Endothelial cell of umbilical vein (primary cell): ENCODE measurements at regions not wholly inside any gene's neighbourhood (a gene's known extent, or its start where the extent isn't known, plus 50 kb on each side); places are given as distances from the start of the nearest gene placed in this dataset.

Experiments used
- BruUV-seq: library from RNA; stranded (reverse); fragments of 400-500 nt; replicated peaks from 2 replicates; lab custom pipeline; 2021; lab: Mats Ljungman, UMichigan
- CTCF ChIA-PET: fragments of 300-600, 350-600 bp; sonication (Branson Sonifier 250); formaldehyde crosslinking; loops from one replicate; lab custom pipeline; 2021; ENCODE audit warnings: antibody characterized with exemption, inconsistent platforms; lab: Charles Lee
- POLR2A ChIA-PET: fragments of 300-600, 350-600 bp; sonication (Branson Sonifier 250); formaldehyde crosslinking; loops from one replicate; lab custom pipeline; 2021; ENCODE audit warnings: antibody characterized with exemption, inconsistent platforms; lab: Charles Lee
- DNase-seq: peaks from one replicate; pipeline ENCODE4 v3.0.0-alpha.2; 2011; ENCODE audit warnings: low read depth, low spot score
- FAIRE-seq: peaks from 2 replicates; lab custom pipeline; 2011; peaks lifted over from hg19 to GRCh38; lab: Jason Lieb, UNC
- H2AFZ ChIP-seq: 2 replicates; pipeline ENCODE4 v1.6.0; 2012; ENCODE audit warnings: low read depth, low read length, control low read depth, inconsistent platforms
- H3K27ac ChIP-seq: 2 replicates; pipeline ENCODE4 v1.5.1; 2011; ENCODE audit warnings: low read depth, mild to moderate bottlenecking, control low read depth, low read length, moderate library complexity; ENCODE audit not compliant: insufficient read depth
- H3K27me3 ChIP-seq, 2 experiments: 2 replicates each; pipeline versions ENCODE4 v1.6.0 to v1.6.1; 2011; ENCODE audit warnings: low read length in 2 of 2, mixed read lengths in 1 of 2; ENCODE audit not compliant: control insufficient read depth in 2 of 2, insufficient read depth in 2 of 2
- H3K36me3 ChIP-seq, 2 experiments: 2 replicates in 1 of 2; 3 replicates in 1 of 2; pipeline ENCODE4 v1.5.1; 2011; ENCODE audit warnings: low read length in 2 of 2, mild to moderate bottlenecking in 1 of 2, moderate library complexity in 1 of 2; ENCODE audit not compliant: control insufficient read depth in 2 of 2, insufficient read depth in 2 of 2; ENCODE audit errors: extremely low read depth in 1 of 2
- H3K4me1 ChIP-seq: 3 replicates; pipeline ENCODE4 v1.5.1; 2011; ENCODE audit warnings: mild to moderate bottlenecking, low read length; ENCODE audit not compliant: control insufficient read depth, insufficient read depth; ENCODE audit errors: extremely low read depth
- H3K4me2 ChIP-seq: 2 replicates; pipeline ENCODE4 v1.6.1; 2011; ENCODE audit warnings: low read length, control low read depth, mixed read lengths; ENCODE audit not compliant: insufficient read depth
- H3K4me3 ChIP-seq, 3 experiments: fragments of 200-600 bp in 1 of 3; sonication (generic), shearing (Covaris generic) in 1 of 3; replicated peaks in 1 of 3; 2 replicates each; pipeline ENCODE4 v1.5.1; 2011 to 2016; ENCODE audit warnings: control low read depth in 3 of 3, low read length in 3 of 3, mild to moderate bottlenecking in 2 of 3, inconsistent platforms in 1 of 3, low read depth in 1 of 3, moderate library complexity in 1 of 3; ENCODE audit not compliant: insufficient read depth in 1 of 3
- H3K79me2 ChIP-seq: 2 replicates; pipeline ENCODE4 v1.6.0; 2012; ENCODE audit warnings: low read length, inconsistent platforms; ENCODE audit not compliant: control insufficient read depth, insufficient read depth
- H3K9ac ChIP-seq: replicated peaks from 2 replicates; pipeline ENCODE3; 2011; ENCODE audit warnings: low read length, control low read depth; ENCODE audit not compliant: insufficient read depth; ENCODE audit errors: extremely low read depth
- H3K9me1 ChIP-seq: replicated peaks from 3 replicates; pipeline ENCODE4 v1.6.0; 2011; ENCODE audit warnings: mild to moderate bottlenecking, low read length; ENCODE audit not compliant: control insufficient read depth, insufficient read depth; ENCODE audit errors: extremely low read depth
- H3K9me3 ChIP-seq: replicated peaks from 2 replicates; pipeline ENCODE4 v1.5.1; 2012; ENCODE audit warnings: low read length, inconsistent platforms; ENCODE audit not compliant: control insufficient read depth, insufficient read depth
- H4K20me1 ChIP-seq: replicated peaks from 2 replicates; pipeline ENCODE3; 2011; ENCODE audit warnings: mild to moderate bottlenecking, low read length; ENCODE audit not compliant: control insufficient read depth, insufficient read depth; ENCODE audit errors: extremely low read depth
- CTCF ChIP-seq, 2 donors: IDR thresholded peaks; 1 replicate in 1 of 2; 2 replicates in 1 of 2; pipeline ENCODE4 v1.5.1; 2011; ENCODE audit warnings: low read length in 2 of 2, mild to moderate bottlenecking in 2 of 2, moderate library complexity in 2 of 2, control low read depth in 1 of 2, inconsistent platforms in 1 of 2, low read depth in 1 of 2; ENCODE audit not compliant: insufficient read depth in 1 of 2; ENCODE audit errors: extremely low read depth in 1 of 2
- EZH2 ChIP-seq: IDR thresholded peaks from 2 replicates; pipeline ENCODE4 v1.6.1; 2012; ENCODE audit warnings: borderline replicate concordance, low read depth, mild to moderate bottlenecking, moderate library complexity, low read length, inconsistent platforms; ENCODE audit not compliant: severe bottlenecking
- FOS ChIP-seq: IDR thresholded peaks from 2 replicates; pipeline ENCODE4 v1.6.1; 2011; ENCODE audit warnings: mild to moderate bottlenecking, low read length, moderate library complexity, borderline replicate concordance; ENCODE audit not compliant: insufficient read depth
- GATA2 ChIP-seq: IDR thresholded peaks from 2 replicates; pipeline ENCODE4 v1.7.0; 2011; ENCODE audit warnings: low read depth, mild to moderate bottlenecking, moderate library complexity, mixed read lengths, low read length; ENCODE audit not compliant: insufficient read length, insufficient read depth
- JUN ChIP-seq: IDR thresholded peaks from 2 replicates; pipeline ENCODE4 v1.6.1; 2011; ENCODE audit warnings: borderline replicate concordance, low read depth; ENCODE audit not compliant: insufficient read length, insufficient read depth
- MAX ChIP-seq: IDR thresholded peaks from 2 replicates; pipeline ENCODE4 v1.6.1; 2011; ENCODE audit not compliant: insufficient read depth, insufficient read length
- MYC ChIP-seq: IDR thresholded peaks from one replicate; pipeline ENCODE4 v1.6.1; 2011; ENCODE audit warnings: mild to moderate bottlenecking, low read depth, low read length
- POLR2A ChIP-seq: IDR thresholded peaks from 2 replicates; pipeline ENCODE4 v1.6.1; 2012; ENCODE audit warnings: low read depth, mild to moderate bottlenecking, control low read depth, low read length
- POLR2AphosphoS5 ChIP-seq: IDR thresholded peaks from 2 replicates; pipeline ENCODE4 v1.6.1; 2012; ENCODE audit warnings: low read depth, mild to moderate bottlenecking, control low read depth, low read length, moderate library complexity; ENCODE audit not compliant: insufficient read depth
- dilution Hi-C: fragments of 300-500 bp; cut with MboI; formaldehyde crosslinking; loops from one replicate; pipeline ENCODE4 v1.15.0; 2019; ENCODE audit warnings: low sequenced_read_pairs; ENCODE audit not compliant: extremely low pct_ligation_motif_present
- intact Hi-C: fragments of 100-400 bp; cut with micrococcal nuclease; formaldehyde crosslinking; loops from one replicate; pipeline ENCODE4 v1.10.0; 2022

- intact Hi-C loops (no loop called here), dilution Hi-C loops (no loop called here)
- no TSS peak for BruUV-seq
- no peak overlapping the region for H3K27ac ChIP-seq
- H3K79me2 ChIP-seq, result no peaks in the 10 kb centered on the region
- POLR2A ChIA-PET, result no interaction called here
- H3K27me3 ChIP-seq, result peaks cover 0 to 3% of the 10 kb centered on the region in 2 experiments
- H3K9me1 ChIP-seq, result no peaks in the 10 kb centered on the region
- DNase-seq, result no peak
- H4K20me1 ChIP-seq, result no peaks in the 10 kb centered on the region
- no peak overlapping the region for H3K9ac ChIP-seq
- no peak for TF ChIP-seq CTCF (IDR thresholded peaks at IDR 0.05; ENCODE audit: extremely low read depth in 1 of 2, insufficient read depth in 1 of 2, low read depth in 1 of 2, low read length in 2 of 2)
- TF ChIP-seq FOS, result no peak
- no peak for TF ChIP-seq GATA2
- no peak for TF ChIP-seq MAX
- TF ChIP-seq POLR2AphosphoS5, result no peak
- TF ChIP-seq POLR2A, result no peak
- TF ChIP-seq JUN, result no peak
- TF ChIP-seq MYC, result no peak
- TF ChIP-seq EZH2, result no peak
- no peaks in the 10 kb centered on the region for H3K36me3 ChIP-seq
- H3K9me3 ChIP-seq, result no peaks in the 10 kb centered on the region
- peak; percentile 8 for FAIRE-seq
- H2AFZ ChIP-seq, result no peak overlapping the region
- no peak overlapping the region for H3K4me2 ChIP-seq
- H3K4me3 ChIP-seq, result no peak overlapping the region
- no peaks in the 10 kb centered on the region for H3K4me1 ChIP-seq
- CTCF ChIA-PET, result interaction anchor here (0.6 kb wide), 1 partner anchor 34 kb away, joined by 4 read pairs; no protein-coding TSS in a partner anchor
These were observed 123.8 kb upstream of the RET start for GRCh38 chr10:42952931-42953683.
